Epithelial cell of proximal tubule (primary cell): ENCODE measurements at regions not wholly inside any gene's neighbourhood (a gene's known extent, or its start where the extent isn't known, plus 50 kb on each side); places are given as distances from the start of the nearest gene placed in this dataset.

Source experiments
- DNase-seq: peaks from one replicate; pipeline ENCODE4 v3.0.0-alpha.2; 2011; ENCODE audit warnings: low read depth
- H3K4me3 ChIP-seq: 2 replicates; pipeline ENCODE4 v1.5.1; 2011; ENCODE audit warnings: low read depth, mild to moderate bottlenecking, low read length
- CTCF ChIP-seq: conservative IDR thresholded peaks from 2 replicates; pipeline ENCODE4 v1.5.1; 2012; ENCODE audit warnings: low read depth, mild to moderate bottlenecking, low read length

- H3K4me3 ChIP-seq: no peak overlapping the region
- TF ChIP-seq CTCF: no peak
- DNase-seq: no peak
Observed at GRCh38 chr2:53302455-53302854, 465.1 kb upstream of the CHAC2 start.

DNA sequence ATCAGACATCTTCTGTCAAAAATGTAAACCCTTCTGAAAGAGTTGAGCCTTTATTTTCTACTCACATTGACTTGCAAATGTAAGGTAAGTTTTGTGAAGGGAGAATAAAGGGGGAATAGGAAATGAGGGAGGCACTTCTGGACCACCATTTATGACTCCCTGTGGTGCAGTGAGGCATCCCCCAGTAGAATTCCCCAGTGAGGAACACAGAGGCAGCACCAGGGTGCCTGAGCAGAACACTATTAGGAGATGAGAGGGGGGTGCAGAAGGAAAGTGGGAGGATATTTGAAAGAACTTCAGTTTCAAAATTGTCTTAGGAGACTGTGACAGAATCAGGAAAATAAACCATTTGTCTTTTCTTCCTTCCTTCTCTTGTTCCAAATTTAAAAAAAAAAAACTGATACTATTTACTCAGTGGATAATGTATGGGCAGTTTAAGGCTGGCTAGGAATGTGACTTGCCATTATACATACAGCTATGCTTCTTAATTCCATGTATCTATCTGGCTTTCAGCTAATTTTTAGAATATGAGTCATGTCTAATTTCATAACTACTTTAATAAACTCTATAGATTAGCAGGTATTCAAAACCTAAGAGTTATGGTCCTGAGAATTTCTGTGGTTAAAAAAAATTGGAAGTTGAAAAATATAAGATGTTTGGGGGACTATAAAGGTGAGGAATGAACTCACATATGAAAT lies 478.1 kb upstream of the CHAC2 start:
- no peak for TF ChIP-seq CTCF
- DNase-seq: no peak
- H3K4me3 ChIP-seq: no peak overlapping the region

- no peak for DNase-seq
- no peak overlapping the region for H3K4me3 ChIP-seq
- TF ChIP-seq CTCF: no peak
Observed at GRCh38 chr2:53286345-53286744, 481.3 kb upstream of the CHAC2 start.

DNA sequence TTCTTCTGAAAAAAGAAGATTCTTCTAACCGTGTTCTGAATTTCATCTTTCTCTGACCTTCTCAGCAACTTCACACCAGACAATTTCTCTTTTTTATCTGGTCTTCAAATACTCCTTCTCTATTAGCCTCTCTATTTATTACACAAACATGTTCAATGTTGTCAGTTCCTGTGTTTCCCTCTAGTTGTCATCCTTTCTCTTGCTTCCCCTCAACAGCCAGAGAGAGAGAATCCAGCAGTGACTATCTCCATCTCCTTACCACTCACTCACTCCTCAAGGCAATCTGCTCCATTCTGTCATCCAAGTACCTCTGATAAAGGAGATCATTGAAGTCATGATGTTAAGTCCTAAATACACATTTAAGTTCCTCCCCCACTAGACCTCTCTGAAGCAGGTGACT lies 491.9 kb upstream of the CHAC2 start:
- no peak overlapping the region for H3K4me3 ChIP-seq
- TF ChIP-seq CTCF: peak; percentile 2
- DNase-seq: no peak

DNA sequence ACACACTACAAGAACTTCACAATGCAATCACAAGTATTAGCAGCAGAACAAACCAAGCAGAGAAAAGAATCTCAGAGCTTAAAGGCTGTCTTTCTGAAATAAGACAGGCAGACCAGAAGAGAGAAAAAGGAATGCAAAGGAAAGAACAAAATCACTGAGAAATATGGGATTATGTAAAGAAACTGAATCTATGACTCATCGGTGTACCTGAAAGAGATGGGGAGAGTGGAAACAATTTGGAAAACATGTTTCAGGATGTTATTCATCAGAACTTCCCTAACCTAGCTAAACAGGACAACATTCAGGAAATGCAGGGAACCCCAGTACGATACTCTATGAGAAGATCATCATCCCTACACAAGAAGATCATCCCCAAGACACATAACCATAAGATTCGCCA lies 499.0 kb upstream of the CHAC2 start:
- DNase-seq: no peak
- no peak overlapping the region for H3K4me3 ChIP-seq
- TF ChIP-seq CTCF: no peak

GRCh38 chr2:53268086-53268485 lies 499.5 kb upstream of the CHAC2 start:
- peak; percentile 17 for TF ChIP-seq CTCF
- no peak overlapping the region for H3K4me3 ChIP-seq
- DNase-seq: no peak
